ENCODE measurements at regions not wholly inside any gene's neighbourhood (a gene's known extent, or its start where the extent isn't known, plus 50 kb on each side); places are given as distances from the start of the nearest gene placed in this dataset.

DNA sequence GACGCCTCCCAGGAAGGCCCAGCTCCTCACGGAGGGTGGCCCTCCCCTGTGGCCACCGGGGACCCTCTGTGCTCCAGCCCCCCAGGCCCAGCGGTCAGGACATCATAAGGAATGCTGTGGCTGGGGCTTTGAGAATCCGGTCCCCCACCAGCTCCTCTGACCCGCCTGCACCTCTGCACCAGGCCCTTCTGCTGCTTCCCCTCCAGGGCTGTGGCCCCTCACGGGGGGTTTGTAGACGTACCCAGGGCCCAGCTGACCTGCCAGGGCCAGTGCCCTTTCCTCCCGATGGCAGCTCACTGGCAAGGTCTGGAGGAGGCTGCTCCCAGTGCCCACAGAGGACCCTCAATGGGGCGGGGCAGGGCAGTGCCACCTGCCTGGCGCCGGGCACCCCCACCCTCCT, 103.9 kb upstream of the TTC34 start:
- H3K36me3 ChIP-seq: no peaks in the 10 kb centered on the region
- H3K4me3 ChIP-seq: no peak overlapping the region
- no peak for DNase-seq
- H3K9me3 ChIP-seq: no peaks in the 10 kb centered on the region
- H3K27me3 ChIP-seq (ENCODE audit: low read depth): peaks cover 17% of the 10 kb centered on the region
- H3K27ac ChIP-seq: no peak overlapping the region
- H3K4me1 ChIP-seq: no peaks in the 10 kb centered on the region
- no peak for ATAC-seq
- intact Hi-C loops (cut with DNase I): no loop called here
- TF ChIP-seq, protein P1, sequence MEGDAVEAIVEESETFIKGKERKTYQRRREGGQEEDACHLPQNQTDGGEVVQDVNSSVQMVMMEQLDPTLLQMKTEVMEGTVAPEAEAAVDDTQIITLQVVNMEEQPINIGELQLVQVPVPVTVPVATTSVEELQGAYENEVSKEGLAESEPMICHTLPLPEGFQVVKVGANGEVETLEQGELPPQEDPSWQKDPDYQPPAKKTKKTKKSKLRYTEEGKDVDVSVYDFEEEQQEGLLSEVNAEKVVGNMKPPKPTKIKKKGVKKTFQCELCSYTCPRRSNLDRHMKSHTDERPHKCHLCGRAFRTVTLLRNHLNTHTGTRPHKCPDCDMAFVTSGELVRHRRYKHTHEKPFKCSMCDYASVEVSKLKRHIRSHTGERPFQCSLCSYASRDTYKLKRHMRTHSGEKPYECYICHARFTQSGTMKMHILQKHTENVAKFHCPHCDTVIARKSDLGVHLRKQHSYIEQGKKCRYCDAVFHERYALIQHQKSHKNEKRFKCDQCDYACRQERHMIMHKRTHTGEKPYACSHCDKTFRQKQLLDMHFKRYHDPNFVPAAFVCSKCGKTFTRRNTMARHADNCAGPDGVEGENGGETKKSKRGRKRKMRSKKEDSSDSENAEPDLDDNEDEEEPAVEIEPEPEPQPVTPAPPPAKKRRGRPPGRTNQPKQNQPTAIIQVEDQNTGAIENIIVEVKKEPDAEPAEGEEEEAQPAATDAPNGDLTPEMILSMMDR (IDR thresholded peaks at IDR 0.05): no peak

DNA sequence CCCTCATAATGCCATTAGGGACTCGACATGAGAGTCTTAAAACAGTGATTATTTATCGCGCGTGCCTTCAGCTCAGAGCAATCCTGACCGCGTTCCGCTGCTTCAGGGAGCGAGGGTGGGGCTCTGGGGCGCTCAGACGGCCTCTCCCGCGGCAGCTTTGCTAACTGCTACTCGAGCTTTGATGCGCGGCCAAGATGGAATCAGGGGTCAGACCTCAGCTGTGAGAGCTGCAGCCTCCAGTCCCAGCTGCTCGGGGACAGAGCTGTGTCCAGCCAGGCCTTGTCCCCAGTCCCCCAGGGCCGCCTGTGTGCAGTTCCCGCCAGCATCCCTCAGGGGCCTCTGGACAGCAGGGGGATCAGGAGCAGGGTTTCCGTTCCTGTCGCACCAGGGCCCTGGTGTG, 104.6 kb upstream of the TTC34 start:
- TF ChIP-seq, protein P1 (IDR thresholded peaks at IDR 0.05): no peak
- peaks cover 17% of the 10 kb centered on the region for H3K27me3 ChIP-seq (ENCODE audit: low read depth)
- DNase-seq (no peak), ATAC-seq (peak in 1 of 2 donors; percentile 26)
- no peaks in the 10 kb centered on the region for H3K36me3 ChIP-seq
- no peaks in the 10 kb centered on the region for H3K9me3 ChIP-seq
- no peak overlapping the region for H3K4me3 ChIP-seq
- H3K4me1 ChIP-seq: no peaks in the 10 kb centered on the region
- intact Hi-C loops (cut with DNase I): no loop called here
- no peak overlapping the region for H3K27ac ChIP-seq

DNA sequence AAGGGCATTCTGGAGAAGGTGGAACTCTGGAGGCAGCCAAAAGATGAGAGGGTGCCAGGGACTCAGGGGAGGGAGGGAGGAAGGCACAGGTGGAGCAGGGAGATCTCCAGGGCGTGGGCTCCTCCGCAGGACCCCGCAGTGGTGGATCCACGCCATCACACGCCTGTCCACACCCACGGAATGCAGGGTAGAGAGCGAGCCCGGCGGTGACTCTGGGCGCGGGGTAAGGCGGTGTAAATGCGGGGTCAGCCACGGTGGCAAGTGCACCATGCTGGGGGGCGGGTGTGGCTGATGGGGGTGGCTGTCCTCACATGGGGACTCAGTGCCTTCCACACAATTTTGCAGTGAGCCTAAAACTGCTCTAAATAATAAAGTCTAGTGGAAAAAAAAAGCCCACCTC, 105.1 kb upstream of the TTC34 start:
- intact Hi-C loops (cut with DNase I): no loop called here
- no peak for DNase-seq
- Histone ChIP-seq H3K4me3 (no peak overlapping the region), H3K9me3 (no peaks in the 10 kb centered on the region), H3K27me3 (ENCODE audit: low read depth) (peaks cover 17% of the 10 kb centered on the region), H3K27ac (no peak overlapping the region), H3K4me1 (no peaks in the 10 kb centered on the region), H3K36me3 (no peaks in the 10 kb centered on the region)
- TF ChIP-seq, protein P1 (IDR thresholded peaks at IDR 0.05): no peak
- no peak for ATAC-seq

DNA sequence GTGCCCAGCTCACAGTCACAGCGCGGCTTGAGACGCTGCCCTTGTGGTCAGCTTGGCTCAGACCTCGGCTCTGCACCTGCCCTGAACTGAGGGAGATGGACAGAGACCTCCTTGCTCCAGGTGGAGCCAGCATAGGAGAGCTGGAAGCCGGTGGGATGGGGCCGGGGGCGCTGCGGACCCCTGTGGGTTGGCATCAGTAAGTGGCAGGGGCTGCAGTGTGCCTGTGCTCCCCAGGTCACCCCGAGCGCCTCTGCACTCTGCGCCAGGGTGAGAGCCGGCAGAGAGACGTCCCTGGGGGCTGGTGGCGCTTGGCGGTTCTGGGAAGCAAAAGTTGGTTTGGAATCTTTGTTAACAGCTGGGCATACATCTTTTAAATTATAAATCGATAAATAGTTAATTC, 105.6 kb upstream of the TTC34 start:
- ATAC-seq: no peak
- Histone ChIP-seq H3K27me3 (ENCODE audit: low read depth) (peaks cover 17% of the 10 kb centered on the region), H3K4me3 (no peak overlapping the region), H3K36me3 (no peaks in the 10 kb centered on the region), H3K9me3 (no peaks in the 10 kb centered on the region), H3K27ac (no peak overlapping the region), H3K4me1 (no peaks in the 10 kb centered on the region)
- TF ChIP-seq, protein P1 (IDR thresholded peaks at IDR 0.05): no peak
- DNase-seq: no peak
- intact Hi-C loops (cut with DNase I): no loop called here

DNA sequence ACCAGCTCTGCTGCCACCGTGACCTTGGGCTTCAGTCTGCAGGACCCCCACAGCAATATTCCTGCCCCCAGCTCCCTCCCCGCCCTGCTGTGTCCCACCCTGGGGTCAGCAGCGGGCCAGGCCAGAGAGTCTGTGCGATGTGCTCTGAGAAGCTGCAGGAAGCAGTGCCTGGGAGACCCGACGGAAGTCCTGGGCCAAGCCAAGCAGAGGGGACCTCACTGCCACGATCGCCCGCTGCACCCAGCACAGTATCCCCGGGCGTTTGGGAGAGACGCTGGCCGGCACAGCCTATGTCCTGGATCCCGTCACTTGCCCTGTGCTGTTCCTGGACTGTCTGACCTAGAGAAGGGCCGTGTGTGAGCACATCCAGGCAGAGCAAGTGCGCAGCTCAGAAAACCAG, 106.6 kb upstream of the TTC34 start:
- TF ChIP-seq, protein P1 (IDR thresholded peaks at IDR 0.05): no peak
- H3K4me3 ChIP-seq: no peak overlapping the region
- no peak for ATAC-seq
- no peaks in the 10 kb centered on the region for H3K4me1 ChIP-seq
- no peaks in the 10 kb centered on the region for H3K9me3 ChIP-seq
- no peaks in the 10 kb centered on the region for H3K36me3 ChIP-seq
- H3K27me3 ChIP-seq (ENCODE audit: low read depth): peaks cover 17% of the 10 kb centered on the region
- DNase-seq: no peak
- intact Hi-C loops (cut with DNase I): no loop called here
- H3K27ac ChIP-seq: no peak overlapping the region

DNA sequence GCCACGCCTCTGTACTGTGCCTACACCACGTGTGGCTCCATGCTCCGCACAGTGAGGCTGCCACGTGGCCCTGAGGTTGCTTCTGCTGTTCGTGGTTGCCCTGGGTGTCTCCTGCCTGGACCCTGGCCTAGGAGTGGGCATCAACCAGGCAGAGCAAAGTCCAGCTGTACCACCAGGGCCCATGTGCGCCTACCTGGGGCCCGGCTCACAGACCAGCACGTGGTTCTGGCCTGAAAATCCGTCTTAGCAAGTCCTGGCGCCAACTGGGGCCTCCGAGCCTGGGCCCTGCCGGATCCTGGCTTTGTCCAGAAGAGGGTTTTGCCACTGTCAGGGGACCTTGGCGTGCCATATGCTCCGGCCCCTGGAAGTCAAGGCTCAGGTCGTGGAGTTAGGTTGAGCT, 107.1 kb upstream of the TTC34 start:
- TF ChIP-seq, protein P1 (IDR thresholded peaks at IDR 0.05): no peak
- DNase-seq (no peak), ATAC-seq (no peak)
- Histone ChIP-seq H3K36me3 (no peaks in the 10 kb centered on the region), H3K27me3 (ENCODE audit: low read depth) (peaks cover 14% of the 10 kb centered on the region), H3K4me3 (no peak overlapping the region), H3K27ac (no peak overlapping the region), H3K4me1 (no peaks in the 10 kb centered on the region), H3K9me3 (no peaks in the 10 kb centered on the region)
- intact Hi-C loops (cut with DNase I): no loop called here
